ENCODE measurements at regions not wholly inside any gene's neighbourhood (a gene's known extent, or its start where the extent isn't known, plus 50 kb on each side); places are given as distances from the start of the nearest gene placed in this dataset.

GRCh38 chr10:127827354-127828140 is 65.2 kb downstream of the CLRN3 start:
- 70% methylated on average over 6 of the region's 6 CpGs for WGBS
- intact Hi-C loops (cut with DNase I) = no loop called here

More at GRCh38 chr10:127827354-127828140, 65.2 kb downstream of the CLRN3 start:
- H3K4me3 ChIP-seq (ENCODE audit: low read length) = no peak overlapping the region
- H3K4me1 ChIP-seq (ENCODE audit: control insufficient read depth, insufficient read depth, low read length) = no peaks in the 10 kb centered on the region
- H3K27me3 ChIP-seq (ENCODE audit: control insufficient read depth, insufficient read depth) = no peaks in the 10 kb centered on the region
- ATAC-seq (no peak), DNase-seq (no peak)
- H3K9me3 ChIP-seq (ENCODE audit: control insufficient read depth, low read length) = peaks cover under 1% of the 10 kb centered on the region
- no peak overlapping the region for H3K27ac ChIP-seq (ENCODE audit: low read length)
